Choroid plexus epithelial cell (primary cell): ENCODE measurements at regions not wholly inside any gene's neighbourhood (a gene's known extent, or its start where the extent isn't known, plus 50 kb on each side); places are given as distances from the start of the nearest gene placed in this dataset.

Experiments
- DNase-seq: peaks from one replicate; pipeline ENCODE4 v3.0.0-alpha.2; 2010; ENCODE audit warnings: low read depth
- H3K4me3 ChIP-seq: 2 replicates; pipeline ENCODE4 v1.5.1; 2011; ENCODE audit warnings: low read depth, mild to moderate bottlenecking, control low read depth, low read length, moderate library complexity
- TF ChIP-seq, protein P1 (sequence below): conservative IDR thresholded peaks from 2 replicates; pipeline ENCODE4 v1.5.1; 2011; ENCODE audit warnings: low read depth, mild to moderate bottlenecking, control low read depth, inconsistent platforms, low read length, moderate library complexity

DNA sequence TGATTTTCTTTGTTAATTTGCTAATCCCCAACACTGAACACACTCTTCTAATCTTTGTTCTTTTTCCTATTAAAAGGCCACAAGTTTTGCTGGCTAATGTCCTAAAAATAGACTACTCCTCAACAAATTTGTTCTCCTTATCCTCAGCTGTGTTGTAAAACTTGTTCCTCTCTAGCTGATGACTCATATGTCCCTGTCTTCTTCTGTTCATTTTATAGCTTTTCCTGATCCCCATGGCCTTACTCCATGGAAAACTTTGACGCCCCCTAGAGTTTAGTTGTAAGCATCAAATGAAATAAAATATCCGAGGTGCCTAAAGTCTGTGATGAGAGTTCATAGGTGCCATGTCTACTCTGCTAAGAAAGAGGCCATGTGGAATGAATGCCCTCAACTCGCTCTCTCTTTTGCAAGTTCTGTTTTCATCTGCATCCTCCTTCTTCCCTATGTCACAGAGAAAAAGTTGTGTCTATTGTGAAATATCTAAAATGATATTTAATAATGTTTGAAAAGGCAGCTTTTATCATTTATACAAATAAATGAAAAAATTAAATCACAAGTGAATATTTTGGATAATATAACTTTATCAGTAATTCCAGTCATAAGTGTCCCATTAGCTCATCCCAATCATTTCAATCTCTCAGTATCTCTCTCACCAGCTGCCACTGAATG lies 237.9 kb downstream of the IPO8 start:
- no peak overlapping the region for H3K4me3 ChIP-seq
- DNase-seq = peak; percentile 84
- TF ChIP-seq, protein P1, sequence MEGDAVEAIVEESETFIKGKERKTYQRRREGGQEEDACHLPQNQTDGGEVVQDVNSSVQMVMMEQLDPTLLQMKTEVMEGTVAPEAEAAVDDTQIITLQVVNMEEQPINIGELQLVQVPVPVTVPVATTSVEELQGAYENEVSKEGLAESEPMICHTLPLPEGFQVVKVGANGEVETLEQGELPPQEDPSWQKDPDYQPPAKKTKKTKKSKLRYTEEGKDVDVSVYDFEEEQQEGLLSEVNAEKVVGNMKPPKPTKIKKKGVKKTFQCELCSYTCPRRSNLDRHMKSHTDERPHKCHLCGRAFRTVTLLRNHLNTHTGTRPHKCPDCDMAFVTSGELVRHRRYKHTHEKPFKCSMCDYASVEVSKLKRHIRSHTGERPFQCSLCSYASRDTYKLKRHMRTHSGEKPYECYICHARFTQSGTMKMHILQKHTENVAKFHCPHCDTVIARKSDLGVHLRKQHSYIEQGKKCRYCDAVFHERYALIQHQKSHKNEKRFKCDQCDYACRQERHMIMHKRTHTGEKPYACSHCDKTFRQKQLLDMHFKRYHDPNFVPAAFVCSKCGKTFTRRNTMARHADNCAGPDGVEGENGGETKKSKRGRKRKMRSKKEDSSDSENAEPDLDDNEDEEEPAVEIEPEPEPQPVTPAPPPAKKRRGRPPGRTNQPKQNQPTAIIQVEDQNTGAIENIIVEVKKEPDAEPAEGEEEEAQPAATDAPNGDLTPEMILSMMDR = peak; percentile 46

DNA sequence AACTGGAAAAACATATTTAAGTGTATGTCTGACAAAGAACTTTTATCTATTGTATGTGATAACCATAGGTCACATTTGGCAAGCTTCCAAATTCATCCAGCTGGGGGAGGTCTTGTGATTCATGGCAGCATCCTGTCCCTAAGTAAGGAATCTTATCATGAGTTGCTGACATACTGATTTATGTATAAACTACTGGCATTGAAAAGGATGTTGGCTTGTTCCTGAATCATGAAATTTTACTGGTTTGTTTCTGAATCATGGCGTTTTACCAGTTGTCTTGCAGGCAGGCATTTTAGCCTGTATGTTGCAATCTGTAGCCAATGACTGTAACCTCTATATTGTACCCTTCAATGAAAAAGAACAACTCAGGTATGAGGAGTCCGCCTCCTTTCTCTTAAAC lies 244.8 kb downstream of the IPO8 start:
- DNase-seq = no peak
- TF ChIP-seq, protein P1 = no peak
- no peak overlapping the region for H3K4me3 ChIP-seq

DNA sequence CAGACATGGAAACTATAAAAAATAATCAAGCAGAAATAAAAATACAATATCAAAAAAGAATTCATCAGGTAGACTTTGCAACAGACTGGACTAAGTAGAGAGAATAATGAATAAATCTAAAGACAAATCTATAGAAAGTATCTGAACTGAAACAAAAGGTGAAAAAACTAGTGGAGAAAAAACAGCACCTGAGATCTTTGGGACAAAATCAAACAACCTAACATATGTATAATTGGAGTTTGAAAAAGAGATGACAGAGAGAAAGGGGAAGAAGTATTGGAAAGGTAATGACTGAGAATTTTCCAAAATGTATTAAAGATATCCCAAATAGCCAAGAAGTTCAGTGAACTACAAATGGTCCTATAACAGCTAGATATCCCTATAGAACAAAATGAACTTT lies 245.4 kb downstream of the IPO8 start:
- TF ChIP-seq, protein P1 = no peak
- H3K4me3 ChIP-seq = no peak overlapping the region
- DNase-seq = no peak

DNA sequence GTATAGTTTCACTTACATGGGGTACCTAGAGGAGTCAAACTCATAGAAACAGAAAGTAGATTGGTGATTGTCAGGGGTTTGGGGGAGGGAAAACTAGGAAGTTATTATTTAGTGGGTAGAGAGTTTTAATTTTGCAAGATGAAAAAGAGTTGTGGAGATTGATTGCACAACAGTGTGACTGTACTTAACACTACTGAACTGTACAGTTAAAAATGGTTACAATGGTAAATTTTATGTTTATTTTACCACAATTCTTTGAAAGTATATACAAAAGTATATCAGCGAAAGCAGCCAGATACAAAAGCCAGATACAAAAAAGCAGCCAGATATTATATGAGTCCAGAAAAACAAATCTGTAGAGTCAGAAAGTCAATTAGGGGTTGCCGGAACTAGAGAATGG lies 247.6 kb downstream of the IPO8 start:
- TF ChIP-seq, protein P1 = no peak
- H3K4me3 ChIP-seq = no peak overlapping the region
- no peak for DNase-seq

- peak; percentile 19 for DNase-seq
- no peak overlapping the region for H3K4me3 ChIP-seq
- TF ChIP-seq, protein P1 = no peak
Measured at GRCh38 chr12:30447061-30447750, 248.5 kb downstream of the IPO8 start.

DNA sequence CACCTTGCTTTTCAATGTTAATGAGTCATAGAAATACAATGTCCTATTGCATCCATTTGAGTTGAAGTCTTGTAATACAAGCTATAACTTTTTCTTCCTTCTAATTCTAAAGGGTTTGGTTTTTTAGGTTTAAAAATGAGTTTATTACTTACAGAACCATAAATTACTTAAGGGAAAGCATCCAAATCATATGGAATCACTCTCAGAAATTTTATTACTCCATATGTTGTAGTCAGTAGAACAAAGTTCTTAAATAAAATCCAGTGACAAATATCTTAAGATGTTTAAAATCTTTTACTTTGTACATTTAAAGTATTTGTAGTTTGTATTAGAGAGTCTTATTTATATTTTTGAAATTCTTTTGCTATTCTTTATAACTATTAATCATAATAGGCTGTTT lies 253.2 kb downstream of the IPO8 start:
- TF ChIP-seq, protein P1 = no peak
- no peak overlapping the region for H3K4me3 ChIP-seq
- DNase-seq = no peak
